ENCODE measurements at regions not wholly inside any gene's neighbourhood (a gene's known extent, or its start where the extent isn't known, plus 50 kb on each side); places are given as distances from the start of the nearest gene placed in this dataset.

DNA sequence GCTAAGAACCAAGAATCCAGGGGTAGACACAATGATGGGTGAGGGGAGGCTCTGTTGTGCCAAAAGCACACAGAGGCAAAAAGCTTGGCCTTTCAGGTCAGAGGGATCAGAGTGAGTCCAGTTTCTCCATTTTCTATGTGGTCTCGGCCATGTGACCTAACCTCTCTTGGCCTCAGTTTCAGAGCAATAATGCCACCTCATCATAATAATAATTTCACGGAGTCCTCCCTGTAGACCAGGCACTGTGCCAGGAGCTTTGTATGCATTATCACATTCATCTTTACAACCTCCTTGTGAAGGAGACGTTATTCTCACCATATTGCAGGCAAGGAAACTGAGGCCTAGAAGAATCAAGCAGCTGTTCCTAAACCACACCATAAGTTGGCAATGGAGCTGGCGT lies 120.2 kb downstream of the WT1 start:
- no peak for TF ChIP-seq EZH2 (IDR thresholded peaks at IDR 0.05)
- no peak for TF ChIP-seq POLR2AphosphoS5 (IDR thresholded peaks at IDR 0.05; ENCODE audit: borderline replicate concordance, low read depth, low read length)
